NCI-H1417 (cell line): ENCODE measurements at regions not wholly inside any gene's neighbourhood (a gene's known extent, or its start where the extent isn't known, plus 50 kb on each side); places are given as distances from the start of the nearest gene placed in this dataset.

Experiments used
- DNase-seq, 3 experiments: peaks; one replicate each; lab custom pipeline; 2025; lab: John Stamatoyannopoulos, UW

GRCh38 chrX:42725196-42725595 is 52.8 kb downstream of the PPP1R2C start:
- no peak for DNase-seq

- DNase-seq: no peak
Measured at GRCh38 chrX:42720209-42720608, 57.8 kb downstream of the PPP1R2C start.

GRCh38 chrX:42715701-42716262 is 62.2 kb downstream of the PPP1R2C start:
- DNase-seq: no peak

GRCh38 chrX:42714981-42715700 is 62.8 kb downstream of the PPP1R2C start:
- peak in 2 of 3 experiments; percentile 6 to 44 for DNase-seq

- no peak for DNase-seq
Measured at GRCh38 chrX:42710452-42710851, 67.5 kb downstream of the PPP1R2C start.

- no peak for DNase-seq
Measured at GRCh38 chrX:42708222-42708621, 69.7 kb downstream of the PPP1R2C start.

GRCh38 chrX:42707742-42708141 is 70.2 kb downstream of the PPP1R2C start:
- no peak for DNase-seq

- DNase-seq: no peak
Measured at GRCh38 chrX:42704454-42704853, 73.5 kb downstream of the PPP1R2C start.

GRCh38 chrX:42697544-42697943 is 80.4 kb downstream of the PPP1R2C start:
- DNase-seq: no peak

GRCh38 chrX:42696536-42697124 is 81.3 kb downstream of the PPP1R2C start:
- DNase-seq: no peak

GRCh38 chrX:42695800-42696358 is 82.1 kb downstream of the PPP1R2C start:
- DNase-seq: no peak

GRCh38 chrX:42694260-42694815 is 83.6 kb downstream of the PPP1R2C start:
- DNase-seq: no peak

- no peak for DNase-seq
Measured at GRCh38 chrX:42691196-42691595, 86.8 kb downstream of the PPP1R2C start.

GRCh38 chrX:42686706-42687105 is 91.3 kb downstream of the PPP1R2C start:
- no peak for DNase-seq

GRCh38 chrX:42686296-42686695 is 91.7 kb downstream of the PPP1R2C start:
- DNase-seq: no peak

- no peak for DNase-seq
Measured at GRCh38 chrX:42684065-42684464, 93.9 kb downstream of the PPP1R2C start.

- DNase-seq: no peak
Measured at GRCh38 chrX:42680666-42681065, 97.3 kb downstream of the PPP1R2C start.

GRCh38 chrX:42678133-42678532 is 99.8 kb downstream of the PPP1R2C start:
- no peak for DNase-seq

- DNase-seq: no peak
Measured at GRCh38 chrX:42673301-42673810, 104.6 kb downstream of the PPP1R2C start.

GRCh38 chrX:42664680-42665079 is 113.3 kb downstream of the PPP1R2C start:
- no peak for DNase-seq

GRCh38 chrX:42628471-42628870 is 149.5 kb downstream of the PPP1R2C start:
- DNase-seq: no peak

GRCh38 chrX:42627891-42628290 is 150.1 kb downstream of the PPP1R2C start:
- DNase-seq: no peak

- DNase-seq: no peak
Measured at GRCh38 chrX:42624524-42624923, 153.4 kb downstream of the PPP1R2C start.
